ENCODE measurements at regions not wholly inside any gene's neighbourhood (a gene's known extent, or its start where the extent isn't known, plus 50 kb on each side); places are given as distances from the start of the nearest gene placed in this dataset.

DNA sequence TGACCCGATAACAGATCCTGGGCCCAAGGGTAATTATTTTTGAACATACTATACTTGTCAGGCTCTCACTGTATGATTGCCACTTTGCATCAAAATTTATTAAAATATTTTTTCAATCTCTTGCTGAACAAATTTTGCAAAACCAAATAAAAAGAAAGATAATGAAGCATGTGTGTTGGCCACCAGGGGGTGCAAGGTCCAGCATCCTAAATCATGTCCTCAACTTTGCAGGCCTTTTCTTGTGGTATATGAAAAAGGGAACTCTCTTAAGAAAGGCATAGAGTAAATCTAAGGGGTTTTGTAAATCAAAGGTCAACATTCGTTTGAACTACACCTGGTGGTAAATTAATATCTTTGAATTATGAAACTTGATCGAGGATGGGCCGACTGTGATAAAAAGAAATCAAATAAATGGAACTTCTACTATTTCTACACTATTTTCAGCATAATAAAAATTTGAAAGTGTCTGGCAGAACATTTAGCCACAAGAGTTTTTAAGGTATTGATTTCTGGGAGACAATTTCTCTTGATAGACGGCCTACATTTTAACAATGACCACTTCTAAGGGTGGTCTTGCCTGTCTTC lies 676.5 kb downstream of the DMRTA1 start:
- no peaks in the 10 kb centered on the region for H3K36me3 ChIP-seq (ENCODE audit: insufficient read depth, low read length)
- no peaks in the 10 kb centered on the region for H3K9me3 ChIP-seq (ENCODE audit: low read length)
- peak overlapping the region; percentile 14 for H3K27ac ChIP-seq (ENCODE audit: low read length)
- H3K9ac ChIP-seq (ENCODE audit: low read length) = no peak overlapping the region
- no peaks in the 10 kb centered on the region for H4K20me1 ChIP-seq (ENCODE audit: insufficient read depth)
- no peak overlapping the region for H3K4me2 ChIP-seq (ENCODE audit: low read length)
- H3K27me3 ChIP-seq (ENCODE audit: insufficient read depth, low read depth, low read length) = no peaks in the 10 kb centered on the region
- no peaks in the 10 kb centered on the region for H3F3A ChIP-seq (ENCODE audit: insufficient read depth, low read length, poor library complexity, severe bottlenecking)
- no peak overlapping the region for H2AFZ ChIP-seq (ENCODE audit: low read depth, low read length)
- H3K79me2 ChIP-seq (replicated peaks; ENCODE audit: insufficient read depth, low read length) = no peaks in the 10 kb centered on the region
- no peak overlapping the region for H3K4me3 ChIP-seq (ENCODE audit: low read length)
- TF ChIP-seq, protein P1, sequence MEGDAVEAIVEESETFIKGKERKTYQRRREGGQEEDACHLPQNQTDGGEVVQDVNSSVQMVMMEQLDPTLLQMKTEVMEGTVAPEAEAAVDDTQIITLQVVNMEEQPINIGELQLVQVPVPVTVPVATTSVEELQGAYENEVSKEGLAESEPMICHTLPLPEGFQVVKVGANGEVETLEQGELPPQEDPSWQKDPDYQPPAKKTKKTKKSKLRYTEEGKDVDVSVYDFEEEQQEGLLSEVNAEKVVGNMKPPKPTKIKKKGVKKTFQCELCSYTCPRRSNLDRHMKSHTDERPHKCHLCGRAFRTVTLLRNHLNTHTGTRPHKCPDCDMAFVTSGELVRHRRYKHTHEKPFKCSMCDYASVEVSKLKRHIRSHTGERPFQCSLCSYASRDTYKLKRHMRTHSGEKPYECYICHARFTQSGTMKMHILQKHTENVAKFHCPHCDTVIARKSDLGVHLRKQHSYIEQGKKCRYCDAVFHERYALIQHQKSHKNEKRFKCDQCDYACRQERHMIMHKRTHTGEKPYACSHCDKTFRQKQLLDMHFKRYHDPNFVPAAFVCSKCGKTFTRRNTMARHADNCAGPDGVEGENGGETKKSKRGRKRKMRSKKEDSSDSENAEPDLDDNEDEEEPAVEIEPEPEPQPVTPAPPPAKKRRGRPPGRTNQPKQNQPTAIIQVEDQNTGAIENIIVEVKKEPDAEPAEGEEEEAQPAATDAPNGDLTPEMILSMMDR (IDR thresholded peaks at IDR 0.05; ENCODE audit: poor library complexity, severe bottlenecking) = peak; percentile 63
- TF ChIP-seq, protein P2, sequence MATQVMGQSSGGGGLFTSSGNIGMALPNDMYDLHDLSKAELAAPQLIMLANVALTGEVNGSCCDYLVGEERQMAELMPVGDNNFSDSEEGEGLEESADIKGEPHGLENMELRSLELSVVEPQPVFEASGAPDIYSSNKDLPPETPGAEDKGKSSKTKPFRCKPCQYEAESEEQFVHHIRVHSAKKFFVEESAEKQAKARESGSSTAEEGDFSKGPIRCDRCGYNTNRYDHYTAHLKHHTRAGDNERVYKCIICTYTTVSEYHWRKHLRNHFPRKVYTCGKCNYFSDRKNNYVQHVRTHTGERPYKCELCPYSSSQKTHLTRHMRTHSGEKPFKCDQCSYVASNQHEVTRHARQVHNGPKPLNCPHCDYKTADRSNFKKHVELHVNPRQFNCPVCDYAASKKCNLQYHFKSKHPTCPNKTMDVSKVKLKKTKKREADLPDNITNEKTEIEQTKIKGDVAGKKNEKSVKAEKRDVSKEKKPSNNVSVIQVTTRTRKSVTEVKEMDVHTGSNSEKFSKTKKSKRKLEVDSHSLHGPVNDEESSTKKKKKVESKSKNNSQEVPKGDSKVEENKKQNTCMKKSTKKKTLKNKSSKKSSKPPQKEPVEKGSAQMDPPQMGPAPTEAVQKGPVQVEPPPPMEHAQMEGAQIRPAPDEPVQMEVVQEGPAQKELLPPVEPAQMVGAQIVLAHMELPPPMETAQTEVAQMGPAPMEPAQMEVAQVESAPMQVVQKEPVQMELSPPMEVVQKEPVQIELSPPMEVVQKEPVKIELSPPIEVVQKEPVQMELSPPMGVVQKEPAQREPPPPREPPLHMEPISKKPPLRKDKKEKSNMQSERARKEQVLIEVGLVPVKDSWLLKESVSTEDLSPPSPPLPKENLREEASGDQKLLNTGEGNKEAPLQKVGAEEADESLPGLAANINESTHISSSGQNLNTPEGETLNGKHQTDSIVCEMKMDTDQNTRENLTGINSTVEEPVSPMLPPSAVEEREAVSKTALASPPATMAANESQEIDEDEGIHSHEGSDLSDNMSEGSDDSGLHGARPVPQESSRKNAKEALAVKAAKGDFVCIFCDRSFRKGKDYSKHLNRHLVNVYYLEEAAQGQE (IDR thresholded peaks at IDR 0.05; ENCODE audit: borderline replicate concordance) = no peak
- TF ChIP-seq SMC3 (conservative IDR thresholded peaks at IDR 0.05; ENCODE audit: poor library complexity) = peak; percentile 63
- TF ChIP-seq TAF1 (IDR thresholded peaks at IDR 0.05; ENCODE audit: low read depth) = no peak
- TF ChIP-seq EZH2 (IDR thresholded peaks at IDR 0.05; ENCODE audit: borderline replicate concordance, insufficient read depth, low read length, poor library complexity, severe bottlenecking) = no peak
- TF ChIP-seq POLR2AphosphoS5 (IDR thresholded peaks at IDR 0.05) = no peak
- no peak for TF ChIP-seq MXI1 (conservative IDR thresholded peaks at IDR 0.05; ENCODE audit: poor library complexity, severe bottlenecking)
- peak; percentile 57 for TF ChIP-seq RAD21 (conservative IDR thresholded peaks at IDR 0.05)
- no peak for TF ChIP-seq EP300 (conservative IDR thresholded peaks at IDR 0.05; ENCODE audit: poor library complexity, severe bottlenecking)
- no peaks in the 10 kb centered on the region for H3K9me2 ChIP-seq (ENCODE audit: insufficient read depth, low read length)

DNA sequence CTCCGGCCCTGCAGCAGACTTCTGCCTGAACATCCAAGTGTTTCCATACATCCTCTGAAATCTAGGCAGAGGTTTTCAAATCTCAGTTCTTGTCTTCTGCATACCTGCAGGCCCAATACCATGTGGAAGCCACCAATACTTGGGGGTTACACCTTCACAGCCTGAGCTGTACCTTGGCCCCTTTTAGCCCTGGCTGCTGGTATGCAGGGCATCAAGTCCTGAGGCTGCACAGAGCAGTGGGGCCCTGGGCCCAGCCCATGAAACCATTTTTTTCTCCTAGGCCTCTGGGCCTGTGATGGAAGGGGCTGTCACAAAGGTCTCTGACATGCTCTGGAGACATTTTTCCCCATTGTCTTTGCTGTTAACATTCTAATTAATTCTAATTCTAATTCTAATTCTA lies 680.6 kb downstream of the ELAVL2 start:
- H3K9me3 ChIP-seq (ENCODE audit: low read length) = no peaks in the 10 kb centered on the region
- no peaks in the 10 kb centered on the region for H4K20me1 ChIP-seq (ENCODE audit: insufficient read depth)
- no peaks in the 10 kb centered on the region for H3K27me3 ChIP-seq (ENCODE audit: insufficient read depth, low read depth, low read length)
- TF ChIP-seq TAF1 (IDR thresholded peaks at IDR 0.05; ENCODE audit: low read depth) (no peak), EP300 (conservative IDR thresholded peaks at IDR 0.05; ENCODE audit: poor library complexity, severe bottlenecking) (no peak), RAD21 (conservative IDR thresholded peaks at IDR 0.05) (no peak), POLR2AphosphoS5 (IDR thresholded peaks at IDR 0.05) (no peak), MXI1 (conservative IDR thresholded peaks at IDR 0.05; ENCODE audit: poor library complexity, severe bottlenecking) (no peak)
- TF ChIP-seq, protein P2 (IDR thresholded peaks at IDR 0.05; ENCODE audit: borderline replicate concordance) = no peak
- TF ChIP-seq, protein P1 (IDR thresholded peaks at IDR 0.05; ENCODE audit: poor library complexity, severe bottlenecking) = no peak
- no peak overlapping the region for H3K27ac ChIP-seq (ENCODE audit: low read length)
- H3K4me3 ChIP-seq (ENCODE audit: low read length) = no peak overlapping the region
- H3K79me2 ChIP-seq (replicated peaks; ENCODE audit: insufficient read depth, low read length) = no peaks in the 10 kb centered on the region
- no peak overlapping the region for H2AFZ ChIP-seq (ENCODE audit: low read depth, low read length)
- H3K9ac ChIP-seq (ENCODE audit: low read length) = no peak overlapping the region
- no peak overlapping the region for H3K4me2 ChIP-seq (ENCODE audit: low read length)
- H3K9me2 ChIP-seq (ENCODE audit: insufficient read depth, low read length) = no peaks in the 10 kb centered on the region
- H3F3A ChIP-seq (ENCODE audit: insufficient read depth, low read length, poor library complexity, severe bottlenecking) = no peaks in the 10 kb centered on the region
- no peaks in the 10 kb centered on the region for H3K36me3 ChIP-seq (ENCODE audit: insufficient read depth, low read length)
